Fibroblast of villous mesenchyme (primary cell): ENCODE measurements at regions not wholly inside any gene's neighbourhood (a gene's known extent, or its start where the extent isn't known, plus 50 kb on each side); places are given as distances from the start of the nearest gene placed in this dataset.

Experiments
- DNase-seq: peaks from one replicate; pipeline ENCODE4 v3.0.0-alpha.2; 2010; ENCODE audit warnings: low read depth
- H3K4me3 ChIP-seq: 2 replicates; pipeline ENCODE4 v1.5.1; 2011; ENCODE audit warnings: low read depth, mild to moderate bottlenecking, low read length
- TF ChIP-seq, protein P1 (sequence below): IDR thresholded peaks from 2 replicates; pipeline ENCODE4 v1.5.1; 2012; ENCODE audit warnings: low read depth, mild to moderate bottlenecking, low read length; ENCODE audit not compliant: insufficient read depth

DNA sequence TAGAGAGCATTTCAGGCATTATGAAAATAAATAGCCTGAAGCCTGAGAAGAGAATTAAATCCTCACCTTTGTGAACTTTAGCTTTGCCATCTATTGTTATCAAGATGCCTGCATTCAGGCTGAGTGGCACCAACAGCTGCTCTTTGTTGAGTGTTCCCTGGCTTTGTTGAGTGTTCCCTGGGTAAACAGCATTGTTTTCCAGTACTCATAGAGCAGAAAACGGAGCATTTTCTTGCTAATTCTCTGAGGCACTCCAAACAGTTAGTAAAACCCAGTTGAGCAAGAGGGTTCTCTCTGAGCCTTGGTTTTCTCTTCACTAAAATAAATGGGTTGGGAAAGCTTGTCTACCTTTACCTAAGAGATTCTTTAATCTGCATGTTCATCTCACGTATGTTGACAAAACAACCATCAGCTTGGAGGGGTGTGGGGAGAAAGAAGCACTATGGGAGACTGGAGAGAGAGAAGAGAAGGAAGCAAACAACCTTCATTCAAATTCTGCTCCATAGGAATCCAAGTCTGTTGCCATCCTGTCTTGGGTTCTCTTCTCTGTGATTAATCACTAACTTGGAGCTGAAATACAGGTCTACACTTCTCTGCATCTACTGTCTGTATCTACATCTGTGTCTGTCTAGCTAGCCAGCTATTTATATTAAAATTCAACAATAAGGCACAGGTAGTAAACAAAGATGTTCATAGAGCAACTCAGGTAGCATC is 567.0 kb upstream of the SOX11 start:
- DNase-seq = no peak
- no peak overlapping the region for H3K4me3 ChIP-seq

DNA sequence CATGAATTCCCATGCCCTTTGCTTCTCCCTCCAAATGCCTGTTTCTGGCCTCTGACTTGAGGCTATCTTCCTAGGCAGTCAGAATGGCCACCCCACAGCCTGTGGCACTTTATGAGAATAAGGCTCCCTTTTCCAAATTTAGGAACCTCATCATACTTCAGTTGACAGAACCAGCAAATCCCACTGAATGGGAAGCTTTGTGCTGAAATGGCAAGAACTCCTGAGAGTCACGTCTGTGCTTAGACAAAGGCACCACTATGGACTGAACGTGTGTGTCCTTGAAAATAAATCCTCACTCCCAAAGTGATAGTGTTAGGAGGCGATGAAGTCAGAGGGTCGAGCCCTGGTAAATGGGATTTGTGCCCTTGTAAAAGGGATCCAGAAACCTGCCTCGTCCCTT is 559.9 kb upstream of the SOX11 start:
- DNase-seq = no peak
- TF ChIP-seq, protein P1, sequence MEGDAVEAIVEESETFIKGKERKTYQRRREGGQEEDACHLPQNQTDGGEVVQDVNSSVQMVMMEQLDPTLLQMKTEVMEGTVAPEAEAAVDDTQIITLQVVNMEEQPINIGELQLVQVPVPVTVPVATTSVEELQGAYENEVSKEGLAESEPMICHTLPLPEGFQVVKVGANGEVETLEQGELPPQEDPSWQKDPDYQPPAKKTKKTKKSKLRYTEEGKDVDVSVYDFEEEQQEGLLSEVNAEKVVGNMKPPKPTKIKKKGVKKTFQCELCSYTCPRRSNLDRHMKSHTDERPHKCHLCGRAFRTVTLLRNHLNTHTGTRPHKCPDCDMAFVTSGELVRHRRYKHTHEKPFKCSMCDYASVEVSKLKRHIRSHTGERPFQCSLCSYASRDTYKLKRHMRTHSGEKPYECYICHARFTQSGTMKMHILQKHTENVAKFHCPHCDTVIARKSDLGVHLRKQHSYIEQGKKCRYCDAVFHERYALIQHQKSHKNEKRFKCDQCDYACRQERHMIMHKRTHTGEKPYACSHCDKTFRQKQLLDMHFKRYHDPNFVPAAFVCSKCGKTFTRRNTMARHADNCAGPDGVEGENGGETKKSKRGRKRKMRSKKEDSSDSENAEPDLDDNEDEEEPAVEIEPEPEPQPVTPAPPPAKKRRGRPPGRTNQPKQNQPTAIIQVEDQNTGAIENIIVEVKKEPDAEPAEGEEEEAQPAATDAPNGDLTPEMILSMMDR = no peak
- no peak overlapping the region for H3K4me3 ChIP-seq

More for the DNA sequence above, 567.0 kb upstream of the SOX11 start:
- TF ChIP-seq, protein P1 = no peak

DNA sequence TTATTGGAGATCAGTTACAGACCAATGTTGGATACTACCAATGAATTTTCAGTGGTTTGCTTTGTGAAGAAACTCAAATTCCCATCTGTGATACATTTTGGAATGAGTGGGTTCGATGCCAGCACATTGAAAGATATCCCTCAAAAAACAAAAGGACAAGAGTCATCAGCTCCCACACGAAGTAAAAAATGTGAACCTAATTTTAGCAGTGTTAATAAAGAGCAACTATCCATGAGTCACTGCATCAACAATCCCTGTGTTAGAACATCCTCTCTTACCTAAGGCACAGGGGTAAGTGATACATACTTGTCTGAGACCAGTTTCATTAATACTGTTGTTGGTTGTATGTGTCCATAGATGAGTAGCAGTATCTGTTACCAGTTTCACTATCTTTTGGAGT is 551.8 kb upstream of the SOX11 start:
- TF ChIP-seq, protein P1 = no peak
- no peak overlapping the region for H3K4me3 ChIP-seq
- DNase-seq = no peak

DNA sequence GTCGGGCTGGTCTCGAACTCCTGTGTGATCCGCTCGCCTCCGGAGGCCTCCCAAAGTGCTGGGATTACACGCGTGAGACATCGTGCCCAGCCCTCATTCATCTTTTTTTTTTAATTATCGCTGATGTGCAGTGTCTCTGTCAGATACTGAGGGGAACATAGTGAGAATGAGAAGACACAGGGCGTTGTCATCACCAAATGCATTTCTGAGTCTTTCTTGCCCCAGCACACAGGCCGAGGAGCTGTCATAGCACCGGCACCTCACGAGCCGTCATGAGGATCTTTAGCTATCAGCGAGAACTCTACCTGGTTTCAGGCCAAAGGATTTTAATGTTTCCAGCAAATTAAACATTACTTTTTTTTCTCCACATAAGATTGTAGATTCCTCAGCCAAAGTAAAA is 548.0 kb upstream of the SOX11 start:
- H3K4me3 ChIP-seq = no peak overlapping the region
- no peak for DNase-seq
- TF ChIP-seq, protein P1 = no peak

DNA sequence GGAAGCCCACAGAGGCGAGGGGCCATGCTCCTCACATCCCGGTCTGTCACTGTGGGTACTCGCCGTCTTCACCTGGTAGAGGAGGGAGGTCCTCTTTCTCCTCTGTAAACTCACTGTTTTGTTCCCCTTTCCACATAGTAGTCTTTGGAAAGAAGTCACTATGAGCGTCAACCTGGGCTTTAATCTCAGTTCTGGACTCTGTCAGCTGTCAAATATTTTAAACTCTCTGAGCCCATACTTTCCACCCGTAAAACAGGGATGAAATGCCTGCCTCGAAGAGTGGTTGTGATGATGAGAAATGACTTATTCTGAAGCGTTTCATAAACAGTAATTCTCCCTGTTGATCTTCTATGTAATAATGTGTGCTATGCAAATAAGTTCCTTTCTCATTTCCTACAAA is 547.1 kb upstream of the SOX11 start:
- DNase-seq = no peak
- TF ChIP-seq, protein P1 = no peak
- no peak overlapping the region for H3K4me3 ChIP-seq

DNA sequence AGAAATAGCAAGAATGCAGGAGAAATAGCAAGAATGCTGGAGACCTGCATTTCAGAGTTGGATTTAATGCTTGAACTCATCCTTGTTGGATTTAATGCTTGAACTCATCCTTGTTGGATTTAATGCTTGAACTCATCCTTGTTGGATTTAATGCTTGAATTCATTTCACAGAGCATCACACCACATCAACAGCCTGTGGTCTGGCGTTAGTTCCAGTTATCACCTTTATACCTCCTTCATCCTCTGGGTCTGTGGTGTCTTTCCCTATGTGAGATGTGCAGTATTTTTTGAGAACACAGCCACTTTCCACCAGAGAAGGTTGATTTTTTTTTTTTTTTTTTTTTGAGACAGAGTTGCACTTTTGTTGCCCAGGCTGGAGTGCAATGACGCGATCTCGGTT is 546.4 kb upstream of the SOX11 start:
- no peak overlapping the region for H3K4me3 ChIP-seq
- TF ChIP-seq, protein P1 = no peak
- DNase-seq = no peak
